Liver (tissue), 8 donors: ENCODE measurements at regions not wholly inside any gene's neighbourhood (a gene's known extent, or its start where the extent isn't known, plus 50 kb on each side); places are given as distances from the start of the nearest gene placed in this dataset.

ENCODE experiments used
- DNase-seq: peaks from one replicate; pipeline ENCODE4 v3.0.0-alpha.2; 2017; ENCODE audit warnings: low spot score
- H3K27ac ChIP-seq, 2 donors: one replicate each; pipeline ENCODE4 v1.7.0; 2013; ENCODE audit warnings: inconsistent platforms in 2 of 2, low read length in 2 of 2, control low read depth in 1 of 2, low read depth in 1 of 2, mild to moderate bottlenecking in 1 of 2
- H3K27me3 ChIP-seq, 4 donors: one replicate each; pipeline versions ENCODE4 v1.6.1 to v1.7.0; 2013; ENCODE audit warnings: low read length in 3 of 4, inconsistent platforms in 1 of 4, mild to moderate bottlenecking in 1 of 4, moderate library complexity in 1 of 4; ENCODE audit not compliant: control insufficient read depth in 4 of 4, insufficient read depth in 4 of 4
- H3K36me3 ChIP-seq, 4 donors: one replicate each; pipeline versions ENCODE4 v1.6.1 to v1.7.0; 2013; ENCODE audit warnings: low read length in 3 of 4, mild to moderate bottlenecking in 3 of 4, low read depth in 1 of 4, moderate library complexity in 1 of 4; ENCODE audit not compliant: control insufficient read depth in 4 of 4, insufficient read depth in 3 of 4
- H3K4me1 ChIP-seq, 4 donors: one replicate each; pipeline versions ENCODE4 v1.6.1 to v1.7.0; 2013; ENCODE audit warnings: low read length in 3 of 4, mild to moderate bottlenecking in 3 of 4, moderate library complexity in 1 of 4; ENCODE audit not compliant: control insufficient read depth in 4 of 4, insufficient read depth in 4 of 4
- H3K4me3 ChIP-seq, 3 donors: one replicate each; pipeline versions ENCODE4 v1.6.1 to v1.7.0; 2013; ENCODE audit warnings: low read length in 3 of 3, control low read depth in 1 of 3, low read depth in 1 of 3, mild to moderate bottlenecking in 1 of 3
- H3K9ac ChIP-seq, 2 donors: one replicate each; pipeline ENCODE4 v1.7.0; 2013; ENCODE audit warnings: low read length in 2 of 2, mild to moderate bottlenecking in 2 of 2, moderate library complexity in 2 of 2, control low read depth in 1 of 2, low read depth in 1 of 2
- H3K9me3 ChIP-seq, 4 donors: one replicate each; pipeline versions ENCODE4 v1.6.1 to v1.7.0; 2013; ENCODE audit warnings: low read length in 3 of 4; ENCODE audit not compliant: control insufficient read depth in 4 of 4
- CTCF ChIP-seq: fragments of 150-350 bp; IDR thresholded peaks from 2 replicates; pipeline ENCODE4 v1.5.1; 2017; ENCODE audit warnings: improper control_type of control experiment, low read depth, low read length; ENCODE audit not compliant: missing input control
- EGR1 ChIP-seq, 2 donors: IDR thresholded peaks; 2 replicates each; pipeline ENCODE4 v1.6.1; 2016 to 2018; ENCODE audit warnings: antibody characterized with exemption in 2 of 2, low read depth in 2 of 2
- FOXA1 ChIP-seq: IDR thresholded peaks from 2 replicates; pipeline ENCODE4 v1.6.1; 2016; ENCODE audit warnings: antibody characterized with exemption
- FOXA2 ChIP-seq: IDR thresholded peaks from 2 replicates; pipeline ENCODE4 v1.6.1; 2016; ENCODE audit warnings: antibody characterized with exemption
- GABPA ChIP-seq, 2 donors: IDR thresholded peaks in 1 of 2; conservative IDR thresholded peaks in 1 of 2; 2 replicates each; pipeline ENCODE4 v1.6.1; 2016; ENCODE audit warnings: antibody characterized with exemption in 2 of 2, mild to moderate bottlenecking in 1 of 2, moderate library complexity in 1 of 2
- HNF4A ChIP-seq, 2 donors: conservative IDR thresholded peaks; 2 replicates each; pipeline ENCODE4 v1.6.1; 2016; ENCODE audit warnings: antibody characterized with exemption in 2 of 2, mild to moderate bottlenecking in 2 of 2
- HNF4G ChIP-seq: IDR thresholded peaks from 2 replicates; pipeline ENCODE4 v1.6.1; 2016; ENCODE audit warnings: antibody characterized with exemption
- JUND ChIP-seq, 2 donors: IDR thresholded peaks; 2 replicates each; pipeline ENCODE4 v1.6.1; 2016; ENCODE audit warnings: antibody characterized with exemption in 2 of 2
- MAX ChIP-seq: IDR thresholded peaks from 2 replicates; pipeline ENCODE4 v1.6.1; 2016; ENCODE audit warnings: antibody characterized with exemption
- NR2F2 ChIP-seq: IDR thresholded peaks from 2 replicates; pipeline ENCODE4 v1.6.1; 2016; ENCODE audit warnings: antibody characterized with exemption
- RAD21 ChIP-seq, 2 donors: IDR thresholded peaks; 2 replicates each; pipeline ENCODE4 v1.6.1; 2016; ENCODE audit warnings: antibody characterized with exemption in 2 of 2, mild to moderate bottlenecking in 2 of 2
- REST ChIP-seq: IDR thresholded peaks from 2 replicates; pipeline ENCODE4 v1.6.1; 2016; ENCODE audit warnings: antibody characterized with exemption, mild to moderate bottlenecking
- RXRA ChIP-seq, 2 donors: IDR thresholded peaks; 2 replicates each; pipeline ENCODE4 v1.6.1; 2017 to 2018; ENCODE audit warnings: antibody characterized with exemption in 2 of 2, mild to moderate bottlenecking in 1 of 2
- SP1 ChIP-seq: IDR thresholded peaks from 2 replicates; pipeline ENCODE4 v1.6.1; 2018; ENCODE audit warnings: antibody characterized with exemption, mild to moderate bottlenecking
- TAF1 ChIP-seq: conservative IDR thresholded peaks from 2 replicates; pipeline ENCODE4 v1.6.1; 2016; ENCODE audit warnings: antibody characterized with exemption, mild to moderate bottlenecking
- YY1 ChIP-seq: IDR thresholded peaks from 2 replicates; pipeline ENCODE4 v1.6.1; 2016; ENCODE audit warnings: antibody characterized with exemption, mild to moderate bottlenecking
- ZBTB33 ChIP-seq: IDR thresholded peaks from 2 replicates; pipeline ENCODE4 v1.6.1; 2016; ENCODE audit warnings: antibody characterized with exemption
- WGBS: extraction: QIAGEN DNeasy Blood & Tissue Kit; methylation state at CpG from one replicate; pipeline ENCODE4 v1.1.7; 2013; 5-methylcytosine and 5-hydroxymethylcytosine counted together
- donor health status: healthy.
- donor health status: healthy.
- donor health status: healthy.
- donor health status: healthy.
- donor health status: healthy.

- no peak overlapping the region for H3K4me3 ChIP-seq
- TF ChIP-seq HNF4A (conservative IDR thresholded peaks at IDR 0.05) (no peak), RXRA (IDR thresholded peaks at IDR 0.05) (no peak), HNF4G (no peak), MAX (no peak), REST (no peak), RAD21 (IDR thresholded peaks at IDR 0.05) (no peak), ZBTB33 (no peak), FOXA2 (no peak), TAF1 (no peak), NR2F2 (no peak), SP1 (no peak), CTCF (no peak), FOXA1 (no peak)
- H3K9me3 ChIP-seq: no peaks in the 10 kb centered on the region
- H3K27ac ChIP-seq: no peak overlapping the region
- no peaks in the 10 kb centered on the region for H3K36me3 ChIP-seq
- no peaks in the 10 kb centered on the region for H3K4me1 ChIP-seq
- WGBS: 57% methylated on average over 3 of the region's 3 CpGs
- H3K27me3 ChIP-seq: peaks cover 0 to 5% (median 0%) of the 10 kb centered on the region in 4 donors
- DNase-seq: no peak
- no peak overlapping the region for H3K9ac ChIP-seq
These were observed 234.7 kb upstream of the PLSCR5 start for GRCh38 chr3:146839727-146840375.

- no peak overlapping the region for H3K9ac ChIP-seq
- H3K36me3 ChIP-seq: no peaks in the 10 kb centered on the region
- peaks cover 0 to 5% (median 0%) of the 10 kb centered on the region in 4 donors for H3K27me3 ChIP-seq
- WGBS: 84% methylated on average over 3 of the region's 3 CpGs
- TF ChIP-seq JUND (IDR thresholded peaks at IDR 0.05) (no peak), FOXA1 (no peak), RAD21 (IDR thresholded peaks at IDR 0.05) (no peak), HNF4A (conservative IDR thresholded peaks at IDR 0.05) (no peak), SP1 (no peak), FOXA2 (no peak), MAX (no peak), TAF1 (no peak), YY1 (no peak), GABPA (IDR thresholded peaks at IDR 0.05 in 1 of 2, conservative IDR thresholded peaks at IDR 0.05 in 1 of 2) (no peak), REST (no peak), EGR1 (IDR thresholded peaks at IDR 0.05; ENCODE audit: low read depth in 2 of 2) (no peak), ZBTB33 (no peak), RXRA (IDR thresholded peaks at IDR 0.05) (no peak)
- H3K27ac ChIP-seq: no peak overlapping the region
- no peaks in the 10 kb centered on the region for H3K4me1 ChIP-seq
- H3K4me3 ChIP-seq: no peak overlapping the region
- H3K9me3 ChIP-seq: no peaks in the 10 kb centered on the region
- no peak for DNase-seq
These were observed 233.1 kb upstream of the PLSCR5 start for GRCh38 chr3:146838221-146838620.
